A549 (cell line): ENCODE measurements at regions not wholly inside any gene's neighbourhood (a gene's known extent, or its start where the extent isn't known, plus 50 kb on each side); places are given as distances from the start of the nearest gene placed in this dataset.

Source experiments
- CTCF ChIP-seq: fragments of >200 bp; sonication (Bioruptor Twin); formaldehyde crosslinking; IDR thresholded peaks from 3 replicates; pipeline ENCODE4 v1.5.1; 2016
- SMC3 ChIP-seq: fragments of >200 bp; sonication (Bioruptor Twin); formaldehyde crosslinking; IDR thresholded peaks from 3 replicates; pipeline ENCODE4 v1.6.1; 2018; ENCODE audit warnings: inconsistent platforms

- TF ChIP-seq SMC3 (no peak), CTCF (no peak)
Observed at GRCh38 chr3:44065311-44066094, 176.2 kb upstream of the TOPAZ1 start.
